AG04449 (cell line): ENCODE measurements at regions not wholly inside any gene's neighbourhood (a gene's known extent, or its start where the extent isn't known, plus 50 kb on each side); places are given as distances from the start of the nearest gene placed in this dataset.
"Not testable (repeated sequence)": the region's sequence is repeated elsewhere in the genome, so short reads cannot be mapped to it uniquely, and the experiment has no call there.

Source experiments
- CTCF ChIA-PET: fragments of 350-600 bp; formaldehyde crosslinking; extraction: SDS; loops from one replicate; lab custom pipeline; 2021; ENCODE audit warnings: antibody characterized with exemption; lab: Yijun Ruan, JAX
- POLR2A ChIA-PET: fragments of 400-600, 350-600 bp; formaldehyde crosslinking; extraction: SDS; loops from one replicate; lab custom pipeline; 2020; ENCODE audit warnings: antibody characterized with exemption, inconsistent platforms; lab: Yijun Ruan, JAX
- DNase-seq: peaks from one replicate; pipeline ENCODE4 v3.0.0-alpha.2; 2010; ENCODE audit warnings: low read depth, low spot score
- H3K4me3 ChIP-seq: 2 replicates; pipeline ENCODE4 v1.5.1; 2011; ENCODE audit warnings: low read depth, mild to moderate bottlenecking, control low read depth, low read length
- CTCF ChIP-seq: IDR thresholded peaks from one replicate; pipeline ENCODE4 v1.5.1; 2011; ENCODE audit warnings: mild to moderate bottlenecking, moderate library complexity, low read length, control low read depth, inconsistent platforms; ENCODE audit not compliant: insufficient read depth; ENCODE audit errors: missing control alignments

- no peak for DNase-seq
- TF ChIP-seq CTCF = no peak
- no peak overlapping the region for H3K4me3 ChIP-seq
- ChIA-PET CTCF (no interaction called here), POLR2A (no interaction called here)
These were observed 104.2 kb downstream of the NPY start for GRCh38 chr7:24388212-24388611.

GRCh38 chr7:24390376-24391157 lies 106.6 kb downstream of the NPY start:
- POLR2A ChIA-PET = no interaction called here

GRCh38 chr7:24392774-24393173 lies 108.8 kb downstream of the NPY start:
- no peak for TF ChIP-seq CTCF
- CTCF ChIA-PET = no interaction called here
- no peak for DNase-seq

More at GRCh38 chr7:24390376-24391157, 106.6 kb downstream of the NPY start:
- CTCF ChIA-PET = no interaction called here
- no peak for DNase-seq
- TF ChIP-seq CTCF = no peak
- no peak overlapping the region for H3K4me3 ChIP-seq

GRCh38 chr7:24395512-24395911 lies 111.5 kb downstream of the NPY start:
- ChIA-PET POLR2A (no interaction called here), CTCF (interaction anchor here (0.9 kb wide), 1 partner anchor 14 kb away, joined by 3 read pairs; no protein-coding TSS in a partner anchor)
- TF ChIP-seq CTCF = no peak
- H3K4me3 ChIP-seq = no peak overlapping the region
- no peak for DNase-seq

More at GRCh38 chr7:24392774-24393173, 108.8 kb downstream of the NPY start:
- POLR2A ChIA-PET = no interaction called here
- H3K4me3 ChIP-seq = no peak overlapping the region

DNA sequence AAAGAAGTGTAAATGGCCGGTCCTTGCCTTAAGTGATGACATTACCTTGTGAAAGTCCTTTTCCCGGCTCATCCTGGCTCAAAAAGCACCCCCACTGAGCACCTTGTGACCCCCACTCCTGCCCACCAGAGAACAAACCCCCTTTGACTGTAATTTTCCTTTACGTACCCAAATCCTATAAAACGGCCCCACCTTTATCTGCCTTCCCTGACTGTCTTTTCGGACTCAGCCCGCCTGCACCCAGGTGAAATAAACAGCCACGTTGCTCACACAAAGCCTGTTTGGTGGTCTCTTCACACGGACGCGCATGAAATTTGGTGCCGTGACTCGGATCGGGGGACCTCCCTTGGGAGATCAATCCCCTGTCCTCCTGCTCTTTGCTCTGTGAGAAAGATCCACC lies 112.4 kb downstream of the NPY start:
- H3K4me3 ChIP-seq, POLR2A ChIA-PET, DNase-seq: not testable (repeated sequence)
- CTCF ChIA-PET = interaction anchor here (0.9 kb wide), 1 partner anchor 15 kb away, joined by 3 read pairs; no protein-coding TSS in a partner anchor

GRCh38 chr7:24401628-24402593 lies 117.9 kb downstream of the NPY start:
- TF ChIP-seq CTCF = peak; percentile 43
- ChIA-PET CTCF (interaction anchor here (0.8 to 1.2 kb wide), 3 partner anchors 263 to 265 kb away, joined by 3 to 5 read pairs (median 4); no protein-coding TSS in a partner anchor), POLR2A (no interaction called here)
- DNase-seq = no peak
- H3K4me3 ChIP-seq = peak overlapping the region; percentile 26
